ENCODE measurements at regions not wholly inside any gene's neighbourhood (a gene's known extent, or its start where the extent isn't known, plus 50 kb on each side); places are given as distances from the start of the nearest gene placed in this dataset.

GRCh38 chr2:34481542-34481941, 882.4 kb upstream of the FAM98A start:
- TF ChIP-seq, protein P1, sequence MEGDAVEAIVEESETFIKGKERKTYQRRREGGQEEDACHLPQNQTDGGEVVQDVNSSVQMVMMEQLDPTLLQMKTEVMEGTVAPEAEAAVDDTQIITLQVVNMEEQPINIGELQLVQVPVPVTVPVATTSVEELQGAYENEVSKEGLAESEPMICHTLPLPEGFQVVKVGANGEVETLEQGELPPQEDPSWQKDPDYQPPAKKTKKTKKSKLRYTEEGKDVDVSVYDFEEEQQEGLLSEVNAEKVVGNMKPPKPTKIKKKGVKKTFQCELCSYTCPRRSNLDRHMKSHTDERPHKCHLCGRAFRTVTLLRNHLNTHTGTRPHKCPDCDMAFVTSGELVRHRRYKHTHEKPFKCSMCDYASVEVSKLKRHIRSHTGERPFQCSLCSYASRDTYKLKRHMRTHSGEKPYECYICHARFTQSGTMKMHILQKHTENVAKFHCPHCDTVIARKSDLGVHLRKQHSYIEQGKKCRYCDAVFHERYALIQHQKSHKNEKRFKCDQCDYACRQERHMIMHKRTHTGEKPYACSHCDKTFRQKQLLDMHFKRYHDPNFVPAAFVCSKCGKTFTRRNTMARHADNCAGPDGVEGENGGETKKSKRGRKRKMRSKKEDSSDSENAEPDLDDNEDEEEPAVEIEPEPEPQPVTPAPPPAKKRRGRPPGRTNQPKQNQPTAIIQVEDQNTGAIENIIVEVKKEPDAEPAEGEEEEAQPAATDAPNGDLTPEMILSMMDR (IDR thresholded peaks at IDR 0.05; ENCODE audit: low read depth, low read length, missing input control) = no peak
- no peak for TF ChIP-seq MAX (IDR thresholded peaks at IDR 0.05)
- TF ChIP-seq, protein P2, sequence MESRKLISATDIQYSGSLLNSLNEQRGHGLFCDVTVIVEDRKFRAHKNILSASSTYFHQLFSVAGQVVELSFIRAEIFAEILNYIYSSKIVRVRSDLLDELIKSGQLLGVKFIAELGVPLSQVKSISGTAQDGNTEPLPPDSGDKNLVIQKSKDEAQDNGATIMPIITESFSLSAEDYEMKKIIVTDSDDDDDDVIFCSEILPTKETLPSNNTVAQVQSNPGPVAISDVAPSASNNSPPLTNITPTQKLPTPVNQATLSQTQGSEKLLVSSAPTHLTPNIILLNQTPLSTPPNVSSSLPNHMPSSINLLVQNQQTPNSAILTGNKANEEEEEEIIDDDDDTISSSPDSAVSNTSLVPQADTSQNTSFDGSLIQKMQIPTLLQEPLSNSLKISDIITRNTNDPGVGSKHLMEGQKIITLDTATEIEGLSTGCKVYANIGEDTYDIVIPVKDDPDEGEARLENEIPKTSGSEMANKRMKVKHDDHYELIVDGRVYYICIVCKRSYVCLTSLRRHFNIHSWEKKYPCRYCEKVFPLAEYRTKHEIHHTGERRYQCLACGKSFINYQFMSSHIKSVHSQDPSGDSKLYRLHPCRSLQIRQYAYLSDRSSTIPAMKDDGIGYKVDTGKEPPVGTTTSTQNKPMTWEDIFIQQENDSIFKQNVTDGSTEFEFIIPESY (IDR thresholded peaks at IDR 0.05) = no peak
- TF ChIP-seq GABPA (IDR thresholded peaks at IDR 0.05 in 1 of 2, conservative IDR thresholded peaks at IDR 0.05 in 1 of 2) = no peak
- TF ChIP-seq RAD21 (IDR thresholded peaks at IDR 0.05) = no peak
- no peak for TF ChIP-seq SP1 (IDR thresholded peaks at IDR 0.05)
- TF ChIP-seq HNF4G (IDR thresholded peaks at IDR 0.05) = no peak
- no peak for TF ChIP-seq JUND (IDR thresholded peaks at IDR 0.05)
